BLaER1 treated with 17β-estradiol and CSF1 and Interleukin-3, amounts not matched to agents 10 nM and 100 nM (cell line): ENCODE measurements at regions not wholly inside any gene's neighbourhood (a gene's known extent, or its start where the extent isn't known, plus 50 kb on each side); places are given as distances from the start of the nearest gene placed in this dataset.

ENCODE experiments used
- H3K27ac ChIP-seq, 11 experiments: shearing (Covaris generic); formaldehyde crosslinking; 2 replicates each; pipeline ENCODE4 v1.8.1; 2022
- H3K27me3 ChIP-seq, 11 experiments: shearing (Covaris generic); formaldehyde crosslinking; 2 replicates each; pipeline ENCODE4 v1.8.1; 2022
- H3K36me3 ChIP-seq, 11 experiments: shearing (Covaris generic); formaldehyde crosslinking; 2 replicates each; pipeline ENCODE4 v1.8.1; 2022
- H3K4me1 ChIP-seq, 10 experiments: shearing (Covaris generic); formaldehyde crosslinking; 2 replicates each; pipeline ENCODE4 v1.8.1; 2022
- H3K4me2 ChIP-seq, 11 experiments: shearing (Covaris generic); formaldehyde crosslinking; 2 replicates each; pipeline ENCODE4 v1.8.1; 2022
- H3K4me3 ChIP-seq, 10 experiments: shearing (Covaris generic); formaldehyde crosslinking; 2 replicates each; pipeline ENCODE4 v1.8.1; 2022
- H3K9ac ChIP-seq, 11 experiments: shearing (Covaris generic); formaldehyde crosslinking; 2 replicates each; pipeline ENCODE4 v1.8.1; 2022
- H3K9me3 ChIP-seq, 11 experiments: shearing (Covaris generic); formaldehyde crosslinking; replicated peaks in 1 of 11; 2 replicates each; pipeline ENCODE4 v1.8.1; 2022
- H4K20me1 ChIP-seq, 11 experiments: shearing (Covaris generic); formaldehyde crosslinking; 2 replicates each; pipeline ENCODE4 v1.8.1; 2022
- Cebpa-rat ChIP-seq, 11 experiments: shearing (Covaris generic); IDR thresholded peaks; 2 replicates each; pipeline ENCODE4 v1.8.1; 2022

GRCh38 chr17:34122515-34122914 lies 132.6 kb upstream of the CCL2 start:
- Histone ChIP-seq H3K4me2 (no peak overlapping the region), H3K27ac (no peak overlapping the region), H3K9ac (no peak overlapping the region), H3K9me3 (no peaks in the 10 kb centered on the region), H4K20me1 (no peaks in the 10 kb centered on the region), H3K4me3 (no peak overlapping the region), H3K4me1 (peaks cover 0 to 14% (median 9%) of the 10 kb centered on the region in 10 experiments; a peak in 12 of 20 replicates), H3K36me3 (no peaks in the 10 kb centered on the region), H3K27me3 (no peaks in the 10 kb centered on the region)
- TF ChIP-seq Cebpa-rat (IDR thresholded peaks at IDR 0.05) = no peak

- TF ChIP-seq Cebpa-rat (IDR thresholded peaks at IDR 0.05) = no peak
- no peak overlapping the region for H3K4me3 ChIP-seq
- H3K9me3 ChIP-seq = no peaks in the 10 kb centered on the region
- H3K4me2 ChIP-seq = peak overlapping the region in 4 of 11 experiments; percentile 8 to 51 (median 36); a peak in 3 of 22 replicates
- no peaks in the 10 kb centered on the region for H3K27me3 ChIP-seq
- no peaks in the 10 kb centered on the region for H3K36me3 ChIP-seq
- H3K4me1 ChIP-seq = peaks cover 0 to 14% (median 9%) of the 10 kb centered on the region in 10 experiments; a peak in 12 of 20 replicates
- no peak overlapping the region for H3K9ac ChIP-seq
- H4K20me1 ChIP-seq = no peaks in the 10 kb centered on the region
- H3K27ac ChIP-seq = no peak overlapping the region
Observed at GRCh38 chr17:34125010-34125409, 130.1 kb upstream of the CCL2 start.

DNA sequence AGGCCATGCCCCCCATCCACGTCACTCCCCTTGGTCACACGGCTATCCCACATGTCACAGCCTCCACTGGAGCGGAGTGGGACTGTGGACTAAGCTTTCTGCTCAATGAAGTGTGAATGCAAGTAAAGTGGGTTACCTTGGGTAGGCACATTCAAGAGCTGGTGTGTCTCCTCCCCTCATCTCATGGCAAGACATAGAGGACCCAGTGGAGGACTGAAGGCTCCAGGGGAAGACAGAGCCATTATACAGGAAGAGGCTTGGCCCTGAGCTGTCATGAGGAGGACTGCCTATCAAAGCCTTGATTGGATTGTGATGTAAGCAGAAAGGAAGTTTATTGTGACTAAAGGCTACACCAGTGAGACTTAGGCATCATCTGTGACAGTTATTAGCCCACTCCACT lies 129.2 kb upstream of the CCL2 start:
- Histone ChIP-seq H3K36me3 (no peaks in the 10 kb centered on the region), H3K4me1 (peaks cover 0 to 14% (median 9%) of the 10 kb centered on the region in 10 experiments; a peak in 12 of 20 replicates), H4K20me1 (no peaks in the 10 kb centered on the region), H3K9me3 (no peaks in the 10 kb centered on the region), H3K27me3 (no peaks in the 10 kb centered on the region), H3K27ac (no peak overlapping the region), H3K4me3 (no peak overlapping the region), H3K4me2 (peak overlapping the region in 8 of 11 experiments; percentile 8 to 51 (median 35); a peak in 15 of 22 replicates), H3K9ac (no peak overlapping the region)
- TF ChIP-seq Cebpa-rat (IDR thresholded peaks at IDR 0.05) = no peak

- Histone ChIP-seq H3K9ac (no peak overlapping the region), H3K4me1 (peaks cover 0 to 14% (median 9%) of the 10 kb centered on the region in 10 experiments; a peak in 12 of 20 replicates), H3K36me3 (no peaks in the 10 kb centered on the region), H3K27me3 (no peaks in the 10 kb centered on the region), H3K4me2 (peak overlapping the region in 1 of 11 experiments; percentile 51; a peak in 3 of 22 replicates), H3K27ac (no peak overlapping the region), H4K20me1 (no peaks in the 10 kb centered on the region), H3K9me3 (no peaks in the 10 kb centered on the region), H3K4me3 (no peak overlapping the region)
- no peak for TF ChIP-seq Cebpa-rat (IDR thresholded peaks at IDR 0.05)
Observed at GRCh38 chr17:34126496-34126895, 128.6 kb upstream of the CCL2 start.

DNA sequence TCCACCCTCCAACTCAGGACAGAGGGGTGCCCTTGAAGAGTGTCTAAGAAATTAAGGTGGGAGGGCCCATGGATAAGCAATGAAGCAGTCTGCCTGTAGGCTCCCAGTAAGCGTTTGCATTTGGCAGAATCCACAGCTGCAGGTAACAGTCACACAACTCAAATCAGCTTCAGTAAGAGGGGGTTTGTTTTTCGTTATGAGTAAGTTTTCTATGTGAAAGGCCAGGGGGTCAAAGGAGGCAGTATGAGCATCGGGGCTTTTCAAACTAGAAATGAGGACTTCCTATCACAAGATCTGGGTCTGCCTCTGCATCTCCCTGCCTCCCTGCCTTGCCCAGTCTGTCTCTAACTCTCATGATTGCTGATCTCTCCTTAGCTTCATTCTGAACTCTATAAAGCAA lies 128.1 kb upstream of the CCL2 start:
- Histone ChIP-seq H3K27ac (no peak overlapping the region), H3K4me2 (no peak overlapping the region), H4K20me1 (no peaks in the 10 kb centered on the region), H3K9ac (no peak overlapping the region), H3K27me3 (no peaks in the 10 kb centered on the region), H3K36me3 (no peaks in the 10 kb centered on the region), H3K4me3 (no peak overlapping the region), H3K4me1 (peaks cover 0 to 14% (median 9%) of the 10 kb centered on the region in 10 experiments; a peak in 12 of 20 replicates), H3K9me3 (no peaks in the 10 kb centered on the region)
- TF ChIP-seq Cebpa-rat (IDR thresholded peaks at IDR 0.05) = no peak

DNA sequence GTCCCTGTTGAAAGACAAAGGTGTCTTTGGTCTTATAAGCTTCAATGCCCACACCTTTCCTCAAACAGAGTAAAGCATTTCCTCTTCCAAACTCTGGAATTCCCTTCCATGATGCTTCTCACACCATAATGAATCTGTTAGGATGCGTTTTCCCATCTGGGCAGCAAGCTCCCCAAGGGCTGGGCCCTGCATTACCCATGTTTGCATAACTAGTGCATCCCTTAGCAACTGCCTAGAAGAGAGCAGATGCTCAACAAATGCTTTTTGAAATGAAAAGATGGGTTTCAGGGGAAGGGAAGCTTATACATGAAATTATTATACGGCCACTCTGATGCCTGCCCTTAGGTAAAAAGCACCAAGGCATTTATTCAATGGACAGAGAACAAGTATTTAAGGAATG lies 124.5 kb upstream of the CCL2 start:
- no peak for TF ChIP-seq Cebpa-rat (IDR thresholded peaks at IDR 0.05)
- H3K27ac ChIP-seq = no peak overlapping the region

DNA sequence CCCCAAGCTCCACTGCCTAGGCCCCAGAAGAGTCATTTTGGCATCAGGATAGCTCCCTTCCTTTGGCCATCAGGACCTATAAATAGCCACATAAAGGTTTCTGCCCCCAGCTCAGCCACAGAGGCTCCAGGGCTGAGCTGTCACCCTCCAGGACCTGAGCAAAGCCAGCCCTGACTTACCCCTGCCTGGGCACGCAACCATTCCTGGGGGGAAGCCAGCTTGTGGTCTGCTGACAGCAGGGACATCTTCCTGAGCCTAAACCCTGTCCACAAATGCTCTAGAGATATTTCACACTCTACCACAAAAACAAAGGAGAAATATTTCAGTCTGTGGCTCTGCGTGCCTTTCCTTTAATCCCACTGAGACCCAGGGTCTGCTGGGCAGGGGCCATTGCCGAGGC lies 123.7 kb upstream of the CCL2 start:
- H3K9me3 ChIP-seq = peaks cover 0 to 5% (median 0%) of the 10 kb centered on the region in 11 experiments; a peak in 1 of 22 replicates
- no peak overlapping the region for H3K4me2 ChIP-seq
- H3K27me3 ChIP-seq = no peaks in the 10 kb centered on the region
- H3K27ac ChIP-seq = no peak overlapping the region
- no peak overlapping the region for H3K9ac ChIP-seq
- H3K4me3 ChIP-seq = no peak overlapping the region
- H3K36me3 ChIP-seq = no peaks in the 10 kb centered on the region
- H3K4me1 ChIP-seq = no peaks in the 10 kb centered on the region; a peak in 2 of 20 replicates
- TF ChIP-seq Cebpa-rat (IDR thresholded peaks at IDR 0.05) = no peak
- no peaks in the 10 kb centered on the region for H4K20me1 ChIP-seq

More for the DNA sequence above, 124.5 kb upstream of the CCL2 start:
- peaks cover 0 to 5% (median 0%) of the 10 kb centered on the region in 11 experiments; a peak in 1 of 22 replicates for H3K9me3 ChIP-seq
- H3K36me3 ChIP-seq = no peaks in the 10 kb centered on the region
- no peak overlapping the region for H3K4me3 ChIP-seq
- no peaks in the 10 kb centered on the region for H4K20me1 ChIP-seq
- H3K4me1 ChIP-seq = peaks cover 0 to 7% (median 6%) of the 10 kb centered on the region in 10 experiments; a peak in 12 of 20 replicates
- no peaks in the 10 kb centered on the region for H3K27me3 ChIP-seq
- no peak overlapping the region for H3K4me2 ChIP-seq
- H3K9ac ChIP-seq = no peak overlapping the region

GRCh38 chr17:34133350-34133749 lies 121.7 kb upstream of the CCL2 start:
- Histone ChIP-seq H3K9ac (no peak overlapping the region), H3K27me3 (no peaks in the 10 kb centered on the region), H3K9me3 (peaks cover 0 to 5% (median 0%) of the 10 kb centered on the region in 11 experiments; a peak in 1 of 22 replicates), H3K36me3 (no peaks in the 10 kb centered on the region), H4K20me1 (no peaks in the 10 kb centered on the region), H3K4me3 (no peak overlapping the region), H3K4me1 (no peaks in the 10 kb centered on the region), H3K27ac (no peak overlapping the region), H3K4me2 (no peak overlapping the region)
- no peak for TF ChIP-seq Cebpa-rat (IDR thresholded peaks at IDR 0.05)

DNA sequence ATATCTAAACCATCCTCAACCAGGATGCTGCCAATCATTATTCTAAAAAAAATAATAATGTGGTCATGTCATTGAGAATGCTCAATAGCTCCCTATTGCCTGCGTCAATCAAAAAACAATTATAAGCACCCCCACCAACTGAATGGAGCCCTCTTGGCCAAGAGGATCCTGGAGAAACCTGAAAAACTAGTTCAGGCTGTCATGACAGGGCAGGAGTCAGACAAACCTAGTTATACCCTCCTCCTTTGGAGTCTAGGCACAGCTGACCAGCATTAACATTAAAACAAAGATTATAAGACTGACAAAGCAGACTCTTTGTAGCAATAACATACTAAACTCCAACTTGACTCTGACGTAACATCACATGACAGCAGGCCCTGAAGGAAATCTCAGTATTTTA lies 119.2 kb upstream of the CCL2 start:
- TF ChIP-seq Cebpa-rat (IDR thresholded peaks at IDR 0.05) = no peak
- no peaks in the 10 kb centered on the region for H4K20me1 ChIP-seq
- H3K4me1 ChIP-seq = peaks cover 0 to 8% (median 5%) of the 10 kb centered on the region in 10 experiments; a peak in 9 of 20 replicates
- H3K9ac ChIP-seq = no peak overlapping the region
- peaks cover 0 to 5% (median 0%) of the 10 kb centered on the region in 11 experiments; a peak in 1 of 22 replicates for H3K9me3 ChIP-seq
- no peaks in the 10 kb centered on the region for H3K27me3 ChIP-seq
- H3K27ac ChIP-seq = no peak overlapping the region
- H3K4me3 ChIP-seq = no peak overlapping the region
- no peaks in the 10 kb centered on the region for H3K36me3 ChIP-seq
- no peak overlapping the region for H3K4me2 ChIP-seq

DNA sequence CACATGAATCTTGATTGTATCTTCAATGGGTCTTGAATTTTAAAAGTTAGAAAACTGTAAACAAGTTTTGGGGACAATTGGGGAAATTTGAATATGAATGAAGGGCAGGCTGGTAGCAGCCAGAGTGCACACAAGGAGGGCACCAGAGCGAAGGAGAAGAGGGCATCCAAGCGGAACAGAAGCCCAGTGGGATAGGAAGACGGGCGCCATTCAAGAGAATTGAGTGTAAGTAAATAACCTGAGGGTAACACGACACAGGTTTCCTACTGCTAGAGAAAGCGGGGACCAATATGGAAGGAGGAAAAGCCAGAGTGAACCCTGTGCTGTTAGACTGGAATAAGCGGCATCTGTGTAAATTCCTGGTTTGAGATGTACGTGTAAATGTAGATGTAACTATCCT lies 115.1 kb upstream of the CCL2 start:
- H3K27me3 ChIP-seq = no peaks in the 10 kb centered on the region
- peak overlapping the region in 7 of 11 experiments; percentile 18 to 50 (median 32); a peak in 11 of 22 replicates for H3K4me2 ChIP-seq
- H3K27ac ChIP-seq = no peak overlapping the region
- H4K20me1 ChIP-seq = no peaks in the 10 kb centered on the region
- H3K4me1 ChIP-seq = peaks cover 0 to 8% (median 5%) of the 10 kb centered on the region in 10 experiments; a peak in 9 of 20 replicates
- no peak overlapping the region for H3K4me3 ChIP-seq
- H3K9ac ChIP-seq = no peak overlapping the region
- TF ChIP-seq Cebpa-rat (IDR thresholded peaks at IDR 0.05) = no peak
- H3K9me3 ChIP-seq = no peaks in the 10 kb centered on the region
- no peaks in the 10 kb centered on the region for H3K36me3 ChIP-seq
